ENCODE measurements at regions not wholly inside any gene's neighbourhood (a gene's known extent, or its start where the extent isn't known, plus 50 kb on each side); places are given as distances from the start of the nearest gene placed in this dataset.

GRCh38 chr4:129350834-129351721 lies 255.1 kb downstream of the C4orf33 start:
- DNase-seq (ENCODE audit: low read depth): no peak

- no peak for DNase-seq (ENCODE audit: low read depth)
These were observed 256.5 kb downstream of the C4orf33 start for GRCh38 chr4:129352480-129352879.

DNA sequence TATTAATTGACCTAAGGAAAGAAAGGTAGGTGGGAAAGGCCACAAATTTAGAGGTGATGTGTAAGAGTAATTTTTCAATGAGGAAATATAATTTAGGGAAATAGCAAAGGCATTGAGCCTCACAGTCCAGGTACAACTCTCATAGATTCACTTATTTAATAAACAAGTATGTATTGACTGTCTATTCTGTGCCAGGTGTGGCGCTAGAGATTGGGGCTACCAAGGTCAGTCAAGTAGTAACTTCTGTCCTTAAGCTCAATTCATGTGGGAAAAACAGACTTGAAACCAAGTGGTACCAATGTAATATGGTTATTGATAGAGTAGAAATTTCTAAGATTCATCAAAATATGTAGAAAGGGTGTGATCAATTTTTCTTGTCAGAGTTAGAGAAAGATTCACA lies 257.5 kb downstream of the C4orf33 start:
- no peak for DNase-seq (ENCODE audit: low read depth)

DNA sequence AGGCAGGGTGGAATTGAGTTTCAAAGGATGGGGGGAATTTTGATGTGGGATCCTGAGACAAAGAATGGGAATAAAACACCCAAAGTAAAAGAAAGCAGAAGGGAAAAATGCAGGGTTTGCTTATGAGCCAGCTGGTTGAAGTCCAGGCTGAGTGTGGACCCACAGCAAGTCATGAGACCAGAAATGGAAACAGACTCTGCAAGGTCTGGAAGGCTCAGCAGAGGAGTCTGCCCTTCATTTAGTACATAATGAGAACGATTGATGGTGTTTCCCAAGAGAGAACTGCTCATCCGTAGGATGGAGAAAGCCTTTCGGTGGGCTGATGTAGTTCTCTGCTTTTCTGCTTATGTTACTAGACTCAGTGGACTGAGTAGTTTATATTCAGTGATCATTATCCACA lies 259.1 kb downstream of the C4orf33 start:
- DNase-seq (ENCODE audit: low read depth): no peak

- no peak for DNase-seq (ENCODE audit: low read depth)
These were observed 259.6 kb downstream of the C4orf33 start for GRCh38 chr4:129355516-129355915.

DNA sequence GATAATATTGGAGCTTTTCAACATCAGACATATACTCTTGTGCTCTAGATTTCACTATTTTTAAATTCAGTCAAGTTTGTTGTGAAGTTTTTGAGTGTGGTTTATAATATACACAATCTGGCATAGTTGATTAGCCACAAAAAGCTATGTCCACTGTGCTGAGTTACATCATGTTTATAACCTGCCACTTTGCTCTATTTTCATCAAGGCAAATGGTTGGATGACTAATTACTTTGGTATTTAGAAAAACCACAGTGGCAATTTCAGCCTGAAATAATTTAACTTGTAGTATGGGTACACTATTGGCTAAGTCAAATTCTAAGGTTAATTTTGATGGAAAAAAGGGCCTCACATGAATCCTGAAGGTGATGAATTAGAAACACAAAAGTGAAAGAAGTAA lies 262.6 kb downstream of the C4orf33 start:
- no peak for DNase-seq (ENCODE audit: low read depth)

DNA sequence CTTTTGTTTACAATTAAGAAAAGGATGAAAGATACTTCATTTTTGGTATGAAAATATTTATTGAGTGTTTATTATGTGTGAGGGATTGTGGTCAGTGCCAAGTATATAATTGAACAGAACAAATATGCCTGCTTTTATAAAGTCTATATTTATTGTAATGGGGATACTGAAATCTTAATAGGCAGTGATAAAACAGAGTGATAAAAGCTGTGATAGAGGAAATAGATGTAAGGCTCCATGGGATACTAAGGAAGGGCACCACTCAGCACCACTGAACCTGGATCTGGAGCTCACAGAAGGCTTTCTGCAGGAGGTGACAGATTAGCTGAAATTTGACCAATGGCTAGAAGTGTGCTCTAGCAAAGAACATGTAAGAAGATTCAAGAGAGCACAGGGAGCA lies 263.5 kb downstream of the C4orf33 start:
- no peak for DNase-seq (ENCODE audit: low read depth)

GRCh38 chr4:129362691-129363274 lies 266.8 kb downstream of the C4orf33 start:
- DNase-seq (ENCODE audit: low read depth): peak; percentile 25

DNA sequence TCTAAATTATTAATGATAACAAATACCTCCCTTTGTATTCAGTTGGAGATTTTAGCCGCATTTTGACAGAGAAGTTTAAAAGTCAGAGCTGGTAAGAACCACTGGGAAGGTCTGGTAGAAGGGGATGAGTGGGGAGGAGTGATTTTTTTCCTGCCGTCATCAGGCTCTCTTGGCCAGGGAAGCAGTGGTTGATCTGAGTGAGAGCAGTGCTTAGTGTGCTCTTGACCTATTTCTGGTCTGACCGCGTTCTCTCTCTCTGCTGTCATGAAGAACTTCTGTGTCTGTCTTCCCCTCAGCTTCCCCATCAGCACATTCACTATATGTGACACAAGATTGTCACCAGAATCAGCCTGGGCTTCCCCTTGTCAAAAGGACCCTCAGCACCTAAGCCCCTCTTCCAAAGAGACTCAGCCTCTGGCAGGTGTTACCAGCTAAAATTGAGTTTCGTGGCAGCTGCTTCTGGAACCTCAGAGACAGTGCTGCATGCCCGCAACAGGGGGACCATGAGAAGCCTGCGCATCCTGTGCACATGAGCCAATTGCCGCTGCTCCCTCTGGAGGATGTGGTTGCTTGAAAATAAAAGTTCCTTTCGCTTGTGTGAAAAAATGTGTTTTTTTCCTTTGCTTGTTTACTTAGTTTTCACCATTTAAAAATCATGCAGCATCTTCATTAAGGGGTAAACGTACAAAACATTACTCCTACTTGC lies 268.9 kb downstream of the C4orf33 start:
- no peak for DNase-seq (ENCODE audit: low read depth)

GRCh38 chr4:129369361-129370010 lies 273.5 kb downstream of the C4orf33 start:
- DNase-seq (ENCODE audit: low read depth): no peak

- no peak for DNase-seq (ENCODE audit: low read depth)
These were observed 275.1 kb downstream of the C4orf33 start for GRCh38 chr4:129371065-129371464.

GRCh38 chr4:129371926-129372325 lies 276.0 kb downstream of the C4orf33 start:
- no peak for DNase-seq (ENCODE audit: low read depth)

DNA sequence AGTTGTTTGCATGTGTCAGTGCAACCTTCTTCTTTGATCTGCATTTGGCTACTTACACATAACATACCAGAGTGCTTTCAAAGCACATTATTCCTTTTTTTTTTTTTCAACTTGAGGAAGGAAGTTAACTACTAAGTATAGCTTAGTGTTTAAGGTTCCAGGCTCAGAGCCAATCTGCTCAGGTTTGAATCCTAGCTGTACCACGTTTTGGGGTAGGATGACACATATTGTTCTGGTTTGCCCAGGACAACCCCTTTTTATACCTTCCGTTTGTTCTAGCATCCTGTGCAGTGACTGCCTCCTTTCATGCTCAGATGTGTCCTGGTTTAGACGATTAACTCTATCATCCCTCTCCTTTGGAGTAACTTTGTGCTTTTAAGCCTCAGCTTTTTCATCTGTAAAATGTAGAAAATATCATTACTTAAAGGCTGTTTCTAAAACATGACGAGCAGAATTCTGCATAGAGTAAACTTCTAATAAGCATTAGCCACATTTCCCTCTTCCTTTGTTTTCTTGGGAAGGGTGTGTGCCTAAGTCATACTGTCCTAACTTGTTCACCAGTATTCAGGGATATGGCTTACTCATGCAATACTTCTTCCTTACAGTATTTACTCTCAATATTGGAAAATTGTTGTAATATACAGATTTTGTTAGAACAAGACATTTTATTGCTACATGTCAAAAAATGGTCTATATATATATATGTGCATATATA lies 281.3 kb downstream of the C4orf33 start:
- DNase-seq (ENCODE audit: low read depth): no peak

- no peak for DNase-seq (ENCODE audit: low read depth)
These were observed 282.4 kb downstream of the C4orf33 start for GRCh38 chr4:129378364-129378763.

GRCh38 chr4:129379429-129379828 lies 283.5 kb downstream of the C4orf33 start:
- DNase-seq (ENCODE audit: low read depth): no peak

GRCh38 chr4:129384974-129385373 lies 289.0 kb downstream of the C4orf33 start:
- DNase-seq (ENCODE audit: low read depth): no peak

DNA sequence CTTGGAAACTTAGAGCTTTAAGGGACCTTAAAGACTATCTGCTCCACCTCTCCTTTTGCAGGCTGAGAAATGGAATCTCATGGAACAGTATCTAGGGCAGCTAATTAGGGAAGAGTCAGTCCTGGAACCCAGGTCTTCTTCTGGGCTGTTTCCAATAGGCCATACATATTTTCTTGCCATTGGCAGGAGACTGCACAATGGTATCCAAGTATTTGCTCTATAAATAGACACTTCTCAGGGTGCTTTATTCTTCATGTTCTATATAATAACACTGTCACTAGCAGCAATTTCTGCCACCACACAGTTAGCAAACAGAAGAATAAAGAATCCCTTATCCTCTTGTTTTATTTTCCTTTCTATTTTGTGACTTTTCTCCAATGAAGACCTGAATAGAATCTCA lies 291.7 kb downstream of the C4orf33 start:
- DNase-seq (ENCODE audit: low read depth): no peak

DNA sequence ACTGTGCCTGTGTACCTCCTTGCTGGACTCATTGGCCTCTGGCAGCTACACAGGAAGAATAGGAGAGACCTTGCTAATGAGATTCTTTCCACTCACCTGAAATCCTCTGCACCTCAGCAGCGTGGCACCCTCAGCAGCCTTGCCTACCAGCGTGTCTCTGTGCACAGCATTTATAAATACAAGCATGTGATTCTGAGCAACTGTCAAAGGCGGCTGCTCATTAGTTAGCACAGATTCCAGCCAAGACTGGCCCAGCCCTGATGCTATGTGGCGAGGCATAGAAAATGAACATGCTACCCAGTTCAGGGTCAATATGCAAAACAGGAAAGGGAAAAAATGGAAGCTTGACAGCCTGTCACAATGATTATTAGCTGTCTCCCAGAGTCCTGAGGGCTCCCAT lies 298.0 kb downstream of the C4orf33 start:
- DNase-seq (ENCODE audit: low read depth): no peak

DNA sequence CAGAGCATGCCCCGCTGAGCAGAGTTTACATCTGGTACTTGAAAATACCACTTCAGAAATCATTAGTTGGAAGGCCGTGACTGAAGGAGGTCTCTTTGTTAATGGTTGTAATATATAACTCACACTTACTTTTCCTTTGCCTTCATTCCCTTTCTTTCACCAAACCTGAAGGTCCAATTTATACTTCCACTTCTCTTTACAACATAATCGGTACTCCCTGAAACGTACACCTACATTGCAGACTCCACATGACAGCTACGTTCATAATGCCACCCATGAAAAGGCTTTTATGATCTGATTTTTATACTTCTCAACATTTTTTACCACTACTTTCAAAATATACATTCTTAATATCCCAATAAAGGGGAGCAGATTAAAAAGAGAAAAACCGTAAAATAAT lies 298.7 kb downstream of the C4orf33 start:
- DNase-seq (ENCODE audit: low read depth): no peak

GRCh38 chr4:129403848-129404247 lies 307.9 kb downstream of the C4orf33 start:
- DNase-seq (ENCODE audit: low read depth): no peak

DNA sequence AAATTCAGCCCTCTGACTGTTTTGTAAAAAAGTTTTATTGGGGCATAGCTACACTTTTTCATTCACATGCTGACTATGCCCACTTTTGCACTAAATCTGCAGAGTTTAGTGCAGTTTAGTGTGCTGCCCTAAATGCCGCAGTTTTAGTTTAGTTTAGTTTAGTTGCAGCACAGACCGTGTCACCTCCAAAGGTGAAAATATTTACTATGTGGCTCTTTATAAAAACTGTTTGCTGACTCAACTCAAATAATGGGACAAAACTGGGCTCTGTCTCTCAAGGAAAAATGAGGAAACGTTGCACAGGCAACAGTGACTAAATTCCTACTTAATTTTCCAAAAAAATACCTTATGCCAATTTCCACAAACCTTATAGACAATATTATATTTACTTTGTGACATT lies 314.2 kb downstream of the C4orf33 start:
- DNase-seq (ENCODE audit: low read depth): no peak

DNA sequence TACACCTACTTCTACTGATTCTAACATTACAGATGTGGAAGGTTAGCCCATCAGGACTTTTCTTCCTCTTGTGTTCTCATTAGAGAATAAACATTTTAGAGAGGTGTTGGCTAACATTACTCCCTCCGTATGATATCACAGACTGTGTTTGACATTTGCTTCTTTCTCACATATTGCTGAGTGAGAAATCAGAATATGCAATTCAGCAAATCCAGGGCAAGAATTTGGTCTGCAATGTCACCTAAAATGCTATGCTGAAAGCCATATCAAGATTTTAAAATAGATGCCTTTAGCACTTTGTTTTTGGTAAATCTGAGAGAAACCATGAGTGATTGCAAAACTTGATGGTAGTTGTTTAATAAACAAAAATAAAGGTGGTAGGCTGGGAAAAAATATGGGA lies 319.1 kb downstream of the C4orf33 start:
- DNase-seq (ENCODE audit: low read depth): no peak

Data from activated T-cell treated with anti-CD3 and anti-CD28 coated beads for 1 hour (primary cell).